Right lobe of liver (tissue), 6 donors: ENCODE measurements at regions not wholly inside any gene's neighbourhood (a gene's known extent, or its start where the extent isn't known, plus 50 kb on each side); places are given as distances from the start of the nearest gene placed in this dataset.

Experiments used
- ATAC-seq, 4 donors: fragments of 200-7000 bp; cut with Tn5 transposase; one replicate each; pipeline ENCODE4 v1.9.1; 2020; ENCODE audit warnings: mild to moderate bottlenecking in 4 of 4, moderate library complexity in 4 of 4
- DNase-seq, 3 donors: peaks; one replicate each; pipeline ENCODE4 v3.0.0-alpha.2; 2020
- H3K27ac ChIP-seq, 3 donors: fragments of 200-600 bp; one replicate each; pipeline ENCODE4 v1.8.0; 2022
- H3K27me3 ChIP-seq, 2 donors: fragments of 200-600 bp; one replicate each; pipeline ENCODE4 v1.8.0; 2022
- H3K36me3 ChIP-seq, 4 donors: fragments of 200-600 bp; sonication (generic) in 1 of 4; one replicate each; pipeline versions ENCODE4 v1.5.1 to v1.8.0; 2017 to 2022; ENCODE audit warnings: control low read depth in 1 of 4
- H3K4me1 ChIP-seq, 4 donors: fragments of 200-600 bp; sonication (generic) in 1 of 4; one replicate each; pipeline versions ENCODE4 v1.5.1 to v1.8.0; 2017 to 2022; ENCODE audit warnings: control low read depth in 1 of 4
- H3K4me3 ChIP-seq, 3 donors: fragments of 200-600 bp; one replicate each; pipeline ENCODE4 v1.8.0; 2022
- H3K9me3 ChIP-seq, 4 donors: fragments of 200-600 bp; sonication (generic) in 1 of 4; one replicate each; pipeline versions ENCODE4 v1.5.1 to v1.8.0; 2017 to 2022; ENCODE audit warnings: control low read depth in 1 of 4
- CTCF ChIP-seq, 4 donors: fragments of 200-600 bp in 3 of 4; fragments of 450-650 bp in 1 of 4; IDR thresholded peaks; one replicate each; pipeline versions ENCODE4 v1.5.1 to v1.8.0; 2016 to 2022; ENCODE audit warnings: antibody characterized with exemption in 4 of 4, mild to moderate bottlenecking in 2 of 4
- POLR2A ChIP-seq: fragments of 450-650 bp; IDR thresholded peaks from one replicate; pipeline ENCODE4 v1.6.1; 2017; ENCODE audit warnings: antibody characterized with exemption, mild to moderate bottlenecking
- WGBS: methylation state at CpG from one replicate; pipeline ENCODE4 v1.1.6; 2018; ENCODE audit warnings: low coverage, low lambda C conversion rate; ENCODE audit not compliant: insufficient coverage; ENCODE audit errors: missing lambda C conversion rate; 5-methylcytosine and 5-hydroxymethylcytosine counted together
- intact Hi-C, 2 donors: fragments of 100-400 bp; cut with DNase I; formaldehyde crosslinking; loops; one replicate each; pipeline versions ENCODE4 v1.11.2 to v1.14.1; 2022
- donor health status: DM: no; HTN: yes; CAD: no.
- donor health status: DM: no; HTN: no; CAD: no.
- donor health status: DM: no; HTN: no; CAD: no.
- donor health status: DM: no; HTN: yes; CAD: no.
- donor health status: DM: no; HTN: yes; CAD: no.

- intact Hi-C loops = no loop called here
Measured at GRCh38 chr17:22514767-22515320, 822.5 kb downstream of the KCNJ18 start.

GRCh38 chr17:22515599-22515998 lies 823.3 kb downstream of the KCNJ18 start:
- Histone ChIP-seq H3K4me1 (no peaks in the 10 kb centered on the region), H3K27me3 (no peaks in the 10 kb centered on the region), H3K27ac (no peak overlapping the region), H3K9me3 (no peaks in the 10 kb centered on the region), H3K4me3 (no peak overlapping the region), H3K36me3 (no peaks in the 10 kb centered on the region)
- no peak for TF ChIP-seq CTCF (IDR thresholded peaks at IDR 0.05)
- TF ChIP-seq POLR2A = no peak
- intact Hi-C loops = no loop called here
- 20% methylated on average over 5 of the region's 5 CpGs for WGBS
- ATAC-seq (no peak), DNase-seq (no peak)

More at GRCh38 chr17:22514767-22515320, 822.5 kb downstream of the KCNJ18 start:
- DNase-seq (no peak), ATAC-seq (no peak)
- no peaks in the 10 kb centered on the region for H3K9me3 ChIP-seq
- H3K4me1 ChIP-seq = no peaks in the 10 kb centered on the region
- WGBS = 36% methylated on average over 2 of the region's 4 CpGs
- TF ChIP-seq POLR2A = no peak
- TF ChIP-seq CTCF (IDR thresholded peaks at IDR 0.05) = no peak
- H3K27me3 ChIP-seq = no peaks in the 10 kb centered on the region
- no peaks in the 10 kb centered on the region for H3K36me3 ChIP-seq
- H3K27ac ChIP-seq = no peak overlapping the region
- H3K4me3 ChIP-seq = no peak overlapping the region

- no peak overlapping the region for H3K27ac ChIP-seq
- intact Hi-C loops = no loop called here
- DNase-seq = no peak
- no peak for TF ChIP-seq POLR2A
- no peak for TF ChIP-seq CTCF (IDR thresholded peaks at IDR 0.05)
- H3K4me1 ChIP-seq = no peaks in the 10 kb centered on the region
- H3K9me3 ChIP-seq = no peaks in the 10 kb centered on the region
- no peaks in the 10 kb centered on the region for H3K36me3 ChIP-seq
- WGBS = 67% methylated on average over 19 of the region's 26 CpGs
- ATAC-seq = no peak
- no peak overlapping the region for H3K4me3 ChIP-seq
- H3K27me3 ChIP-seq = no peaks in the 10 kb centered on the region
Measured at GRCh38 chr17:22516861-22517636, 824.7 kb downstream of the KCNJ18 start.

GRCh38 chr17:22517716-22518115 lies 825.4 kb downstream of the KCNJ18 start:
- no peak overlapping the region for H3K4me3 ChIP-seq
- 58% methylated on average over 11 of the region's 20 CpGs for WGBS
- TF ChIP-seq POLR2A (no peak), CTCF (IDR thresholded peaks at IDR 0.05) (no peak)
- intact Hi-C loops = no loop called here
- ATAC-seq (no peak), DNase-seq (no peak)
- H3K27me3 ChIP-seq = no peaks in the 10 kb centered on the region
- no peaks in the 10 kb centered on the region for H3K9me3 ChIP-seq
- H3K36me3 ChIP-seq = no peaks in the 10 kb centered on the region
- no peaks in the 10 kb centered on the region for H3K4me1 ChIP-seq
- no peak overlapping the region for H3K27ac ChIP-seq
